ENCODE measurements at regions not wholly inside any gene's neighbourhood (a gene's known extent, or its start where the extent isn't known, plus 50 kb on each side); places are given as distances from the start of the nearest gene placed in this dataset.
"Not testable (repeated sequence)": the region's sequence is repeated elsewhere in the genome, so short reads cannot be mapped to it uniquely, and the experiment has no call there.

- Histone ChIP-seq H3K4me1 (no peaks in the 10 kb centered on the region), H3K36me3 (no peaks in the 10 kb centered on the region), H3K27ac (no peak overlapping the region), H3K4me3 (no peak overlapping the region), H3K27me3 (no peaks in the 10 kb centered on the region), H3K9me3 (no peaks in the 10 kb centered on the region)
- no peak for ATAC-seq
- WGBS, 2 donors (ENCODE audit: low coverage in 1 of 2) = 86% methylated on average over 1 of the region's 1 CpG
- TF ChIP-seq CTCF (IDR thresholded peaks at IDR 0.05) = no peak
- TF ChIP-seq POLR2AphosphoS5 (IDR thresholded peaks at IDR 0.05) = no peak
- no peak for TF ChIP-seq POLR2A (IDR thresholded peaks at IDR 0.05)
- no peak for TF ChIP-seq EP300 (IDR thresholded peaks at IDR 0.05)
These were observed 233.2 kb downstream of the NMUR2 start for GRCh38 chr5:152171888-152172287.

- Histone ChIP-seq H3K36me3 (no peaks in the 10 kb centered on the region), H3K4me3 (no peak overlapping the region), H3K27me3 (no peaks in the 10 kb centered on the region), H3K27ac (no peak overlapping the region), H3K4me1 (no peaks in the 10 kb centered on the region), H3K9me3 (no peaks in the 10 kb centered on the region)
- WGBS, 2 donors (ENCODE audit: low coverage in 1 of 2) = 11% methylated on average over 4 of the region's 4 CpGs; no CpG with 5 or more reads in 1 of the 2 donors
- no peak for ATAC-seq
- TF ChIP-seq POLR2AphosphoS5 (IDR thresholded peaks at IDR 0.05) (no peak), CTCF (IDR thresholded peaks at IDR 0.05) (no peak), POLR2A (IDR thresholded peaks at IDR 0.05) (no peak), EP300 (IDR thresholded peaks at IDR 0.05) (no peak)
These were observed 234.7 kb downstream of the NMUR2 start for GRCh38 chr5:152170350-152170749.

GRCh38 chr5:152164860-152165259, 240.2 kb upstream of the GLRA1 start:
- Histone ChIP-seq H3K4me3 (no peak overlapping the region), H3K9me3 (no peaks in the 10 kb centered on the region), H3K4me1 (no peaks in the 10 kb centered on the region), H3K36me3 (no peaks in the 10 kb centered on the region), H3K27me3 (no peaks in the 10 kb centered on the region), H3K27ac (no peak overlapping the region)
- ATAC-seq = no peak
- TF ChIP-seq POLR2AphosphoS5 (IDR thresholded peaks at IDR 0.05) = no peak
- no peak for TF ChIP-seq EP300 (IDR thresholded peaks at IDR 0.05)
- TF ChIP-seq POLR2A (IDR thresholded peaks at IDR 0.05) = no peak
- TF ChIP-seq CTCF (IDR thresholded peaks at IDR 0.05) = no peak
- 80 to 89% methylated on average over 1 of the region's 2 CpGs for WGBS, 2 donors (ENCODE audit: low coverage in 1 of 2)

- not testable (repeated sequence) for H3K4me1 ChIP-seq, H3K36me3 ChIP-seq, ATAC-seq, H3K27me3 ChIP-seq, H3K27ac ChIP-seq, H3K4me3 ChIP-seq, H3K9me3 ChIP-seq
- WGBS, 2 donors (ENCODE audit: low coverage in 1 of 2) = 80% methylated on average over 1 of the region's 4 CpGs; no CpG with 5 or more reads in 1 of the 2 donors
These were observed 235.2 kb upstream of the GLRA1 start for GRCh38 chr5:152159894-152160293.

- WGBS, 2 donors (ENCODE audit: low coverage in 1 of 2) = 69 to 86% methylated on average over 2 of the region's 2 CpGs
- not testable (repeated sequence) for H3K27me3 ChIP-seq, ATAC-seq, H3K36me3 ChIP-seq, H3K4me3 ChIP-seq, H3K27ac ChIP-seq, H3K9me3 ChIP-seq, H3K4me1 ChIP-seq
These were observed 229.8 kb upstream of the GLRA1 start for GRCh38 chr5:152154452-152154851.

GRCh38 chr5:152151940-152152339, 227.3 kb upstream of the GLRA1 start:
- Histone ChIP-seq H3K36me3 (no peaks in the 10 kb centered on the region), H3K4me1 (no peaks in the 10 kb centered on the region), H3K9me3 (peaks cover 0 to 4% (median 0%) of the 10 kb centered on the region in 3 donors), H3K27ac (no peak overlapping the region), H3K27me3 (no peaks in the 10 kb centered on the region), H3K4me3 (no peak overlapping the region)
- TF ChIP-seq POLR2AphosphoS5 (IDR thresholded peaks at IDR 0.05) = no peak
- TF ChIP-seq POLR2A (IDR thresholded peaks at IDR 0.05) = no peak
- TF ChIP-seq CTCF (IDR thresholded peaks at IDR 0.05) = no peak
- TF ChIP-seq EP300 (IDR thresholded peaks at IDR 0.05) = no peak
- WGBS, 2 donors (ENCODE audit: low coverage in 1 of 2) = 69 to 79% methylated on average over 2 of the region's 3 CpGs
- no peak for ATAC-seq

All from gastroesophageal sphincter (tissue), 4 donors.